MM.1S (cell line): ENCODE measurements at regions not wholly inside any gene's neighbourhood (a gene's known extent, or its start where the extent isn't known, plus 50 kb on each side); places are given as distances from the start of the nearest gene placed in this dataset.

Experiments
- EZH2 ChIP-seq: fragments of 300-600 bp; sonication (generic); optimal IDR thresholded peaks from 2 replicates; pipeline ENCODE3; 2017; ENCODE audit warnings: low read depth, mild to moderate bottlenecking, antibody characterized with exemption, low read length, mixed read lengths
- EZH2phosphoT487 ChIP-seq: fragments of 300-600 bp; sonication (generic); IDR thresholded peaks from 2 replicates; pipeline ENCODE4 v1.6.1; 2018; ENCODE audit warnings: antibody characterized with exemption, low read length
- TF ChIP-seq, protein P1 (sequence below): fragments of 300-600 bp; sonication (generic); IDR thresholded peaks from 2 replicates; pipeline ENCODE4 v1.5.1; 2016; ENCODE audit warnings: antibody characterized with exemption, low read length, mixed read lengths

- TF ChIP-seq, protein P1, sequence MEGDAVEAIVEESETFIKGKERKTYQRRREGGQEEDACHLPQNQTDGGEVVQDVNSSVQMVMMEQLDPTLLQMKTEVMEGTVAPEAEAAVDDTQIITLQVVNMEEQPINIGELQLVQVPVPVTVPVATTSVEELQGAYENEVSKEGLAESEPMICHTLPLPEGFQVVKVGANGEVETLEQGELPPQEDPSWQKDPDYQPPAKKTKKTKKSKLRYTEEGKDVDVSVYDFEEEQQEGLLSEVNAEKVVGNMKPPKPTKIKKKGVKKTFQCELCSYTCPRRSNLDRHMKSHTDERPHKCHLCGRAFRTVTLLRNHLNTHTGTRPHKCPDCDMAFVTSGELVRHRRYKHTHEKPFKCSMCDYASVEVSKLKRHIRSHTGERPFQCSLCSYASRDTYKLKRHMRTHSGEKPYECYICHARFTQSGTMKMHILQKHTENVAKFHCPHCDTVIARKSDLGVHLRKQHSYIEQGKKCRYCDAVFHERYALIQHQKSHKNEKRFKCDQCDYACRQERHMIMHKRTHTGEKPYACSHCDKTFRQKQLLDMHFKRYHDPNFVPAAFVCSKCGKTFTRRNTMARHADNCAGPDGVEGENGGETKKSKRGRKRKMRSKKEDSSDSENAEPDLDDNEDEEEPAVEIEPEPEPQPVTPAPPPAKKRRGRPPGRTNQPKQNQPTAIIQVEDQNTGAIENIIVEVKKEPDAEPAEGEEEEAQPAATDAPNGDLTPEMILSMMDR = no peak
- TF ChIP-seq EZH2 = no peak
- TF ChIP-seq EZH2phosphoT487 = no peak
Observed at GRCh38 chr5:68803881-68804319, 289.9 kb upstream of the SLC30A5 start.
